DMS114 treated with DMSO at 0.1 percent for 48 hours (cell line): ENCODE measurements at regions not wholly inside any gene's neighbourhood (a gene's known extent, or its start where the extent isn't known, plus 50 kb on each side); places are given as distances from the start of the nearest gene placed in this dataset.
"Not testable (repeated sequence)": the region's sequence is repeated elsewhere in the genome, so short reads cannot be mapped to it uniquely, and the experiment has no call there.

Source experiments
- DNase-seq: peaks from one replicate; lab custom pipeline; 2025; ENCODE audit not compliant: unreplicated experiment; lab: John Stamatoyannopoulos, UW

- no peak for DNase-seq
Measured at GRCh38 chr2:144825331-144826020, 305.6 kb upstream of the ZEB2 start.

- no peak for DNase-seq
Measured at GRCh38 chr2:144824306-144825080, 304.6 kb upstream of the ZEB2 start.

- no peak for DNase-seq
Measured at GRCh38 chr2:144822966-144823365, 303.0 kb upstream of the ZEB2 start.

- DNase-seq, result no peak
Measured at GRCh38 chr2:144812288-144812687, 292.4 kb upstream of the ZEB2 start.

GRCh38 chr2:144801766-144802165, 281.8 kb upstream of the ZEB2 start:
- DNase-seq, result no peak

GRCh38 chr2:144801325-144801724, 281.4 kb upstream of the ZEB2 start:
- DNase-seq, result no peak

- no peak for DNase-seq
Measured at GRCh38 chr2:144798989-144799388, 279.1 kb upstream of the ZEB2 start.

- DNase-seq, result no peak
Measured at GRCh38 chr2:144798034-144798433, 278.1 kb upstream of the ZEB2 start.

GRCh38 chr2:144796936-144797335, 277.0 kb upstream of the ZEB2 start:
- peak; percentile 52 for DNase-seq

GRCh38 chr2:144796164-144796563, 276.2 kb upstream of the ZEB2 start:
- no peak for DNase-seq

- no peak for DNase-seq
Measured at GRCh38 chr2:144785253-144785652, 265.3 kb upstream of the ZEB2 start.

GRCh38 chr2:144780983-144781382, 261.1 kb upstream of the ZEB2 start:
- DNase-seq, result no peak

GRCh38 chr2:144776766-144777165, 256.8 kb upstream of the ZEB2 start:
- no peak for DNase-seq

- DNase-seq, result no peak
Measured at GRCh38 chr2:144774809-144775208, 254.9 kb upstream of the ZEB2 start.

GRCh38 chr2:144771348-144771747, 251.4 kb upstream of the ZEB2 start:
- no peak for DNase-seq

GRCh38 chr2:144770616-144771230, 250.8 kb upstream of the ZEB2 start:
- peak; percentile 67 for DNase-seq

GRCh38 chr2:144760939-144761338, 241.0 kb upstream of the ZEB2 start:
- DNase-seq, result not testable (repeated sequence)

- no peak for DNase-seq
Measured at GRCh38 chr2:144759746-144760145, 239.8 kb upstream of the ZEB2 start.

GRCh38 chr2:144758196-144758595, 238.3 kb upstream of the ZEB2 start:
- DNase-seq, result not testable (repeated sequence)

GRCh38 chr2:144753416-144753815, 233.5 kb upstream of the ZEB2 start:
- no peak for DNase-seq

GRCh38 chr2:144751142-144751905, 231.4 kb upstream of the ZEB2 start:
- no peak for DNase-seq
